Lower lobe of right lung (tissue), 2 donors: ENCODE measurements at regions not wholly inside any gene's neighbourhood (a gene's known extent, or its start where the extent isn't known, plus 50 kb on each side); places are given as distances from the start of the nearest gene placed in this dataset.

Experiments used
- ATAC-seq, 2 donors: fragments of 200-7000 bp; cut with Tn5 transposase; one replicate each; pipeline ENCODE4 v1.9.1; 2020 to 2022; ENCODE audit warnings: mild to moderate bottlenecking in 2 of 2, moderate library complexity in 2 of 2
- DNase-seq: peaks from one replicate; pipeline ENCODE4 v3.0.0-alpha.2; 2020
- H3K27ac ChIP-seq: fragments of 200-600 bp; one replicate; pipeline ENCODE4 v1.8.0; 2022
- H3K27me3 ChIP-seq: fragments of 200-600 bp; one replicate; pipeline ENCODE4 v1.8.0; 2022; ENCODE audit warnings: low read depth
- H3K36me3 ChIP-seq: fragments of 200-600 bp; one replicate; pipeline ENCODE4 v1.8.0; 2022; ENCODE audit warnings: mild to moderate bottlenecking
- H3K4me1 ChIP-seq: fragments of 200-600 bp; one replicate; pipeline ENCODE4 v1.8.0; 2022
- H3K4me3 ChIP-seq: fragments of 200-600 bp; one replicate; pipeline ENCODE4 v1.8.0; 2022; ENCODE audit warnings: mild to moderate bottlenecking
- H3K9me3 ChIP-seq: fragments of 200-600 bp; one replicate; pipeline ENCODE4 v1.8.0; 2022
- CTCF ChIP-seq: fragments of 200-600 bp; IDR thresholded peaks from one replicate; pipeline ENCODE4 v1.8.0; 2022; ENCODE audit warnings: antibody characterized with exemption, mild to moderate bottlenecking
- intact Hi-C: fragments of 100-400 bp; cut with DNase I; formaldehyde crosslinking; loops from one replicate; pipeline ENCODE4 v1.11.0; 2022
- donor health status: DM: no; HTN: yes; CAD: no; lungs with severe emphysema.

- no peak for TF ChIP-seq CTCF
- H3K36me3 ChIP-seq = no peaks in the 10 kb centered on the region
- intact Hi-C loops = no loop called here
- H3K27me3 ChIP-seq = no peaks in the 10 kb centered on the region
- no peak overlapping the region for H3K27ac ChIP-seq
- no peak for ATAC-seq
- no peak overlapping the region for H3K4me3 ChIP-seq
- no peak for DNase-seq
- H3K4me1 ChIP-seq = no peaks in the 10 kb centered on the region
- no peaks in the 10 kb centered on the region for H3K9me3 ChIP-seq
Measured at GRCh38 chr4:7121866-7122653, 54.2 kb upstream of the GRPEL1 start.

DNA sequence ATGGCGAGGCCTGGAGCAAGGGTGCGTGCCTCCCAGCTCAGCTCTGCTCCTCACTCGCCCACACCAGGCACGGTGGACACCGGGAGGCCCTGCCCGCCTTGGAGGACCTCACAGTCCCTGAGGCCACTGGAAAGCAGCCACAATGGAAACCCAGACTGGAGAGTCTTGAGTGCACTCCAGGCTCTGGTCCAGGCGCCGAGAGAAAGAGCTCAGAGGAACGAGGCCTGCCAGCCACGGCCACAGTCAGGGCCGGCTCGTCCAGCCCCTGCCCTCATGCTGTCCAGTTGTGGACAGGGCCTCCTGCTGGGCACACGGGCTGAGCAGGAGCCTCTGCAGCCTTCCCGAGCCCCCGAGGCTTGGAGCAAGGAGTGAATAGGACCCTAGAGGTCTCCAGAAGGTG lies 53.3 kb upstream of the GRPEL1 start:
- DNase-seq = peak; percentile 61
- Histone ChIP-seq H3K4me1 (no peaks in the 10 kb centered on the region), H3K9me3 (no peaks in the 10 kb centered on the region), H3K4me3 (no peak overlapping the region), H3K27ac (no peak overlapping the region), H3K36me3 (no peaks in the 10 kb centered on the region), H3K27me3 (peaks cover 5% of the 10 kb centered on the region)
- peak; percentile 49 to 57 for ATAC-seq
- no peak for TF ChIP-seq CTCF
- intact Hi-C loops = no loop called here

DNA sequence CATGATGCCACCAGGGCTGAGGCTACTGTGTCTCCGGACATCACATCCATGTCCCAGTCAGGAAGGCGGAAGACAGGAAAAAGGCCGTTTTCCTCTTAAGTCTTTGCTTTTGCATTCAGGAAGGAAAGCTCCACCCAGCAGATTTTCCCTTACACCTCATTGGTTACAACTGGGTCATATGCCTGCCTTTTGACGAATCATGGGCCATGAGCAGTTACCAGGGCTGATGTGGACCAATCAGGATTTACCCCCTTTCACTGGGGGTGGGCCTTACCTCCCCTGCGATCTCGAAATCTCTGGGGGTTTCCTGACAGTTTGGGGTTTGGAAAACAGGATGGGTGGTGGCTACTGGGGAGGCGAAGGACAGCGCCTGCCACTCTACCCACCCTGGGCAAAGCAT lies 52.5 kb upstream of the GRPEL1 start:
- Histone ChIP-seq H3K36me3 (no peaks in the 10 kb centered on the region), H3K4me3 (no peak overlapping the region), H3K27ac (no peak overlapping the region), H3K4me1 (no peaks in the 10 kb centered on the region), H3K9me3 (no peaks in the 10 kb centered on the region), H3K27me3 (peaks cover 5% of the 10 kb centered on the region)
- ATAC-seq = no peak
- intact Hi-C loops = no loop called here
- DNase-seq = no peak
- TF ChIP-seq CTCF = no peak

DNA sequence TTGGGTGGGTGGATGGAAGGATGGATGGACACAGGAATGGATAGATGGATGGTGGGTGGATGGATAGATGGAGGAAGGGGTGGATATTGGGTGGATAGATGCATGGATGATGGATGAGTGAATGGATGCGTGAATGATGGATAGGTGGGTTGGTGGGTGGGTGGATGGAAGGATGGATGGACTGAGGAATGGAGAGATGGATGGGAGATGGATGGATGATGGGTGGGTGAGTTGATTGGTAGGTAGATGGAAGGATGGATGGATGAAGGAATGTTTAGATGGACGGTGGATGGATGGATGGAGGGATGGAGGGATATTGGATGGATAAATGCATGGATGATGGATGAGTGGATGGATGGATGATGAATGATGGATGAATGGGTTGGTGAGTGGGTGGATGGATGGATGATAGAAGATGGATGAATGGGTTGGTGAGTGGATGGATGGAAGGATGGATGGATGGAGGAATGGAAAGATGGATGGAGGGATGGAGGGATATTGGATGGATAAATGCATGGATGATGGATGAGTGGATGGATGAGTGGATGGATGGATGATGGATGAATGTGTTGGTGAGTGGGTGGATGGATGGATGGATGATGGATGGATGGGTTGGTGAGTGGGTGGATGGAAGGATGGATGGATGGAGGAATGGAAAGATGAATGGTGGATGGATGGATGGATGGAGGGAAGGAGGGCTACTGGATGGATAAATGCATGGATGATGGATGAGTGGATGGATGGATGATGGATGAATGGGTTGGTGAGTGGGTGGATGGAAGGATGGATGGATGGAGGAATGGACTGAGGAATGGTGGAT lies 50.4 kb upstream of the GRPEL1 start:
- no peak for TF ChIP-seq CTCF
- no peak overlapping the region for H3K4me3 ChIP-seq

More for the DNA sequence above, 50.4 kb upstream of the GRPEL1 start:
- no peaks in the 10 kb centered on the region for H3K9me3 ChIP-seq
- no peaks in the 10 kb centered on the region for H3K4me1 ChIP-seq
- no peaks in the 10 kb centered on the region for H3K36me3 ChIP-seq
- intact Hi-C loops = no loop called here
- no peak overlapping the region for H3K27ac ChIP-seq
- DNase-seq (no peak), ATAC-seq (no peak)
- H3K27me3 ChIP-seq = peaks cover 5% of the 10 kb centered on the region
